Stimulated activated CD8-positive, alpha-beta memory T cell treated with anti-CD3 and anti-CD28 coated beads, Interleukin-7, amount 100 ng/mL, for 1 hour (primary cell): ENCODE measurements at regions not wholly inside any gene's neighbourhood (a gene's known extent, or its start where the extent isn't known, plus 50 kb on each side); places are given as distances from the start of the nearest gene placed in this dataset.
"Not testable (repeated sequence)": the region's sequence is repeated elsewhere in the genome, so short reads cannot be mapped to it uniquely, and the experiment has no call there.

ENCODE experiments used
- DNase-seq, 2 donors: peaks; one replicate each; pipeline ENCODE4 v3.0.0-alpha.2; 2020; ENCODE audit warnings: low read depth in 2 of 2

GRCh38 chrX:74180716-74181115 is 123.3 kb upstream of the ZCCHC13 start:
- no peak for DNase-seq

- no peak for DNase-seq
Measured at GRCh38 chrX:74179990-74180389, 124.0 kb upstream of the ZCCHC13 start.

- no peak for DNase-seq
Measured at GRCh38 chrX:74179499-74179898, 124.5 kb upstream of the ZCCHC13 start.

GRCh38 chrX:74179071-74179470 is 124.9 kb upstream of the ZCCHC13 start:
- DNase-seq: no peak

- DNase-seq: no peak
Measured at GRCh38 chrX:74178536-74178935, 125.4 kb upstream of the ZCCHC13 start.

GRCh38 chrX:74171465-74171864 is 132.5 kb upstream of the ZCCHC13 start:
- DNase-seq: no peak

- DNase-seq: no peak
Measured at GRCh38 chrX:74162199-74162598, 141.8 kb upstream of the ZCCHC13 start.

GRCh38 chrX:74160816-74161215 is 143.2 kb upstream of the ZCCHC13 start:
- no peak for DNase-seq

GRCh38 chrX:74160358-74160757 is 143.6 kb upstream of the ZCCHC13 start:
- no peak for DNase-seq

GRCh38 chrX:74147439-74147838 is 156.5 kb upstream of the ZCCHC13 start:
- DNase-seq: no peak

GRCh38 chrX:74138943-74139342 is 165.0 kb upstream of the ZCCHC13 start:
- DNase-seq: no peak

- no peak for DNase-seq
Measured at GRCh38 chrX:74133156-74133796, 170.7 kb upstream of the ZCCHC13 start.

GRCh38 chrX:74132280-74132679 is 171.7 kb upstream of the ZCCHC13 start:
- no peak for DNase-seq

- no peak for DNase-seq
Measured at GRCh38 chrX:74119016-74119910, 184.7 kb upstream of the ZCCHC13 start.

- no peak for DNase-seq
Measured at GRCh38 chrX:74117962-74118902, 185.7 kb upstream of the ZCCHC13 start.

- DNase-seq: no peak
Measured at GRCh38 chrX:74111245-74111644, 192.7 kb upstream of the ZCCHC13 start.

GRCh38 chrX:74107666-74108065 is 196.3 kb upstream of the ZCCHC13 start:
- DNase-seq: no peak

GRCh38 chrX:74104356-74105015 is 199.5 kb upstream of the ZCCHC13 start:
- no peak for DNase-seq

GRCh38 chrX:74098407-74098806 is 205.6 kb upstream of the ZCCHC13 start:
- not testable (repeated sequence) for DNase-seq

- no peak for DNase-seq
Measured at GRCh38 chrX:74090049-74090448, 213.9 kb upstream of the ZCCHC13 start.

- DNase-seq: no peak
Measured at GRCh38 chrX:74085642-74086236, 218.2 kb upstream of the ZCCHC13 start.
